ENCODE measurements at regions not wholly inside any gene's neighbourhood (a gene's known extent, or its start where the extent isn't known, plus 50 kb on each side); places are given as distances from the start of the nearest gene placed in this dataset.

DNA sequence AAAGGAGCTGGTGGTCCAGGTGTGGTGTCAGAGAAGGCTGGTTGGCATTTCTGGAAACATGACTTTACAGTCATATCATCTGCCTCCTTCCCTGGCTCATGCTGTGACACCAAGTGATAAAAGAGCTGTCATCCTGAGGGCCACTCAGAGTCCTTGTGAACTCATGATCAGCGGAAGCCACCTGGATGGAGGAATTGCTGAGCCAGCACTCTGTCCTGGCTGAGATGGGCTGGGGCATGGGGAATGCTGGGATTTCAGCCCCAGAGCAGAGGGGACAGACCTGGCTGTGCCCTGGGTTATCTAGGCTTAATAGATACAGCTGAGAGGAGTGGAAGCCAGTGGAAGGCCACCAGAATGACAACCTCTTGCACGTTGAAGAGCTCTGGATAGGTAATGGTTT is 214.3 kb downstream of the DHX35 start:
- no peak for TF ChIP-seq POLR2AphosphoS5 (IDR thresholded peaks at IDR 0.05)
- TF ChIP-seq, protein P1, sequence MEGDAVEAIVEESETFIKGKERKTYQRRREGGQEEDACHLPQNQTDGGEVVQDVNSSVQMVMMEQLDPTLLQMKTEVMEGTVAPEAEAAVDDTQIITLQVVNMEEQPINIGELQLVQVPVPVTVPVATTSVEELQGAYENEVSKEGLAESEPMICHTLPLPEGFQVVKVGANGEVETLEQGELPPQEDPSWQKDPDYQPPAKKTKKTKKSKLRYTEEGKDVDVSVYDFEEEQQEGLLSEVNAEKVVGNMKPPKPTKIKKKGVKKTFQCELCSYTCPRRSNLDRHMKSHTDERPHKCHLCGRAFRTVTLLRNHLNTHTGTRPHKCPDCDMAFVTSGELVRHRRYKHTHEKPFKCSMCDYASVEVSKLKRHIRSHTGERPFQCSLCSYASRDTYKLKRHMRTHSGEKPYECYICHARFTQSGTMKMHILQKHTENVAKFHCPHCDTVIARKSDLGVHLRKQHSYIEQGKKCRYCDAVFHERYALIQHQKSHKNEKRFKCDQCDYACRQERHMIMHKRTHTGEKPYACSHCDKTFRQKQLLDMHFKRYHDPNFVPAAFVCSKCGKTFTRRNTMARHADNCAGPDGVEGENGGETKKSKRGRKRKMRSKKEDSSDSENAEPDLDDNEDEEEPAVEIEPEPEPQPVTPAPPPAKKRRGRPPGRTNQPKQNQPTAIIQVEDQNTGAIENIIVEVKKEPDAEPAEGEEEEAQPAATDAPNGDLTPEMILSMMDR (IDR thresholded peaks at IDR 0.05) = no peak
- TF ChIP-seq POLR2A (IDR thresholded peaks at IDR 0.05) = no peak

Measured in sigmoid colon (tissue), 4 donors.